H9 (cell line): ENCODE measurements at regions not wholly inside any gene's neighbourhood (a gene's known extent, or its start where the extent isn't known, plus 50 kb on each side); places are given as distances from the start of the nearest gene placed in this dataset.

Source experiments
- DNase-seq: peaks from one replicate; pipeline ENCODE4 v3.0.0-alpha.2; 2017
- H2AFZ ChIP-seq: one replicate; pipeline ENCODE4 v1.6.1; 2013; ENCODE audit warnings: mild to moderate bottlenecking, low read length, control low read depth, moderate library complexity
- H2AK5ac ChIP-seq: 2 replicates; pipeline ENCODE4 v1.6.1; 2013; ENCODE audit warnings: low read length, control low read depth, mixed read lengths; ENCODE audit not compliant: insufficient read length
- H2BK120ac ChIP-seq: one replicate; pipeline ENCODE4 v1.6.1; 2013; ENCODE audit warnings: low read depth, mild to moderate bottlenecking, low read length, control low read depth, inconsistent platforms; ENCODE audit not compliant: poor library complexity, severe bottlenecking
- H2BK12ac ChIP-seq: 2 replicates; pipeline ENCODE4 v1.6.1; 2013; ENCODE audit warnings: low read length, control low read depth, mixed read lengths, low read depth; ENCODE audit not compliant: insufficient read length
- H2BK15ac ChIP-seq: 2 replicates; pipeline ENCODE4 v1.6.1; 2013; ENCODE audit warnings: low read depth, low read length, control low read depth
- H2BK20ac ChIP-seq: one replicate; pipeline ENCODE4 v1.6.1; 2013; ENCODE audit warnings: low read depth, mild to moderate bottlenecking, low read length, control low read depth, inconsistent platforms; ENCODE audit not compliant: poor library complexity, severe bottlenecking
- H2BK5ac ChIP-seq: 2 replicates; pipeline ENCODE4 v1.6.1; 2013; ENCODE audit warnings: low read length, control low read depth, mixed read lengths; ENCODE audit not compliant: insufficient read length
- H3K14ac ChIP-seq: 2 replicates; pipeline ENCODE4 v1.6.1; 2013; ENCODE audit warnings: low read length, control low read depth; ENCODE audit not compliant: insufficient read depth
- H3K18ac ChIP-seq: 2 replicates; pipeline ENCODE4 v1.6.1; 2013; ENCODE audit warnings: low read depth, mild to moderate bottlenecking, mixed read lengths, low read length, control low read depth; ENCODE audit not compliant: insufficient read length
- H3K23ac ChIP-seq: 2 replicates; pipeline ENCODE4 v1.6.1; 2013; ENCODE audit warnings: low read length, control low read depth, mixed read lengths, low read depth; ENCODE audit not compliant: insufficient read length
- H3K23me2 ChIP-seq: 2 replicates; pipeline ENCODE4 v1.6.1; 2013; ENCODE audit warnings: low read depth, mild to moderate bottlenecking, mixed read lengths, low read length, control low read depth; ENCODE audit not compliant: insufficient read length, poor library complexity, severe bottlenecking
- H3K27ac ChIP-seq: 2 replicates; pipeline ENCODE4 v1.5.1; 2013; ENCODE audit warnings: low read length, control low read depth, mixed read lengths, low read depth; ENCODE audit not compliant: insufficient read length
- H3K27me3 ChIP-seq: 2 replicates; pipeline ENCODE4 v1.6.1; 2013; ENCODE audit warnings: low read length, control low read depth, inconsistent platforms; ENCODE audit not compliant: insufficient read depth
- H3K4ac ChIP-seq: 2 replicates; pipeline ENCODE4 v1.6.1; 2013; ENCODE audit warnings: low read depth, mild to moderate bottlenecking, control low read depth, inconsistent platforms, low read length, moderate library complexity
- H3K4me1 ChIP-seq: 2 replicates; pipeline ENCODE4 v1.6.1; 2013; ENCODE audit warnings: low read length, control low read depth, inconsistent platforms; ENCODE audit not compliant: insufficient read depth
- H3K4me2 ChIP-seq: 2 replicates; pipeline ENCODE4 v1.6.1; 2013; ENCODE audit warnings: low read length, control low read depth, mixed read lengths; ENCODE audit not compliant: insufficient read length, insufficient read depth
- H3K56ac ChIP-seq: 2 replicates; pipeline ENCODE4 v1.6.1; 2013; ENCODE audit warnings: low read depth, mild to moderate bottlenecking, mixed read lengths, low read length, control low read depth; ENCODE audit not compliant: insufficient read length
- H3K79me1 ChIP-seq: 2 replicates; pipeline ENCODE4 v1.6.1; 2013; ENCODE audit warnings: low read depth, mild to moderate bottlenecking, moderate library complexity, low read length, control low read depth, inconsistent platforms; ENCODE audit not compliant: insufficient read depth, poor library complexity, severe bottlenecking
- H3K79me2 ChIP-seq: 2 replicates; pipeline ENCODE4 v1.6.1; 2013; ENCODE audit warnings: low read length, control low read depth, inconsistent platforms; ENCODE audit not compliant: insufficient read depth
- H3K9ac ChIP-seq: 2 replicates; pipeline ENCODE4 v1.6.1; 2013; ENCODE audit warnings: low read length, control low read depth, mixed read lengths; ENCODE audit not compliant: insufficient read length; ENCODE audit errors: extremely low read depth
- H3K9me3 ChIP-seq: one replicate; pipeline ENCODE4 v1.6.1; 2013; ENCODE audit warnings: low read depth, low read length, inconsistent platforms; ENCODE audit not compliant: control insufficient read depth
- H3T11ph ChIP-seq: one replicate; pipeline ENCODE4 v1.6.1; 2013; ENCODE audit warnings: mild to moderate bottlenecking, low read length, control low read depth, inconsistent platforms
- H4K20me1 ChIP-seq: one replicate; pipeline ENCODE4 v1.6.1; 2013; ENCODE audit not compliant: control insufficient read depth, insufficient read length, insufficient read depth
- H4K5ac ChIP-seq: 2 replicates; pipeline ENCODE4 v1.6.1; 2013; ENCODE audit warnings: low read depth, mild to moderate bottlenecking, mixed read lengths, low read length, control low read depth; ENCODE audit not compliant: insufficient read length
- H4K8ac ChIP-seq: replicated peaks from 2 replicates; pipeline ENCODE4 v1.6.1; 2013; ENCODE audit warnings: low read length, control low read depth, mixed read lengths, low read depth; ENCODE audit not compliant: insufficient read length
- H4K91ac ChIP-seq: 2 replicates; pipeline ENCODE4 v1.6.1; 2013; ENCODE audit warnings: low read depth, mild to moderate bottlenecking, moderate library complexity, mixed read lengths, low read length, control low read depth; ENCODE audit not compliant: insufficient read length
- H3K27ac Mint-ChIP-seq, 3 experiments: 2 replicates in 2 of 3; 3 replicates in 1 of 3; pipeline ENCODE4 v1.8.0; 2020 to 2021; ENCODE audit warnings: mixed read lengths in 3 of 3, mild to moderate bottlenecking in 1 of 3, moderate library complexity in 1 of 3
- H3K27me3 Mint-ChIP-seq: 2 replicates; pipeline ENCODE4 v1.8.0; 2021; ENCODE audit warnings: low read depth, mild to moderate bottlenecking, moderate library complexity, mixed read lengths
- H3K36me3 Mint-ChIP-seq, 3 experiments: 2 replicates in 2 of 3; 3 replicates in 1 of 3; pipeline ENCODE4 v1.8.0; 2020 to 2021; ENCODE audit warnings: low read depth in 3 of 3, mixed read lengths in 3 of 3; ENCODE audit not compliant: insufficient read depth in 1 of 3
- H3K4me1 Mint-ChIP-seq, 2 experiments: 2 replicates each; pipeline ENCODE4 v1.8.0; 2020; ENCODE audit warnings: mixed read lengths in 2 of 2
- H3K4me3 Mint-ChIP-seq, 2 experiments: 2 replicates in 1 of 2; 3 replicates in 1 of 2; pipeline ENCODE4 v1.8.0; 2020 to 2021; ENCODE audit warnings: mild to moderate bottlenecking in 2 of 2, mixed read lengths in 2 of 2, moderate library complexity in 1 of 2
- H3K9me3 Mint-ChIP-seq, 2 experiments: 2 replicates in 1 of 2; 3 replicates in 1 of 2; pipeline ENCODE4 v1.8.0; 2020; ENCODE audit warnings: mild to moderate bottlenecking in 2 of 2, mixed read lengths in 2 of 2, moderate library complexity in 1 of 2
- CTCF ChIP-seq: fragments of 200-600 bp; sonication (generic); conservative IDR thresholded peaks from 3 replicates; pipeline ENCODE4 v1.8.0; 2021; ENCODE audit warnings: antibody characterized with exemption, mild to moderate bottlenecking
- WGBS: extraction: QIAGEN DNeasy Blood & Tissue Kit; methylation state at CpG from one replicate; pipeline ENCODE4 v1.1.7; 2013; ENCODE audit warnings: missing lambda C conversion rate, low lambda C conversion rate, mixed read lengths; ENCODE audit not compliant: insufficient read length; ENCODE audit errors: extremely low coverage; 5-methylcytosine and 5-hydroxymethylcytosine counted together

- Histone ChIP-seq H3K56ac (no peak overlapping the region), H2AK5ac (no peak overlapping the region), H3K4ac (no peak overlapping the region), H2BK12ac (no peak overlapping the region), H4K91ac (no peak overlapping the region), H3K79me2 (no peaks in the 10 kb centered on the region), H3K27ac (no peak overlapping the region), H3K14ac (no peak overlapping the region), H3K4me2 (no peak overlapping the region), H3K4me1 (peaks cover 3% of the 10 kb centered on the region; the same call in 1 of the 2 replicates), H3K27me3 (no peaks in the 10 kb centered on the region; the same call in 1 of the 2 replicates), H4K8ac (no peak overlapping the region), H2AFZ (no peak overlapping the region), H3T11ph (no peak overlapping the region), H3K23ac (no peak overlapping the region), H2BK120ac (no peak overlapping the region), H2BK15ac (no peak overlapping the region), H3K9me3 (no peaks in the 10 kb centered on the region), H4K5ac (no peak overlapping the region), H3K79me1 (no peaks in the 10 kb centered on the region), H2BK20ac (no peak overlapping the region), H4K20me1 (no peaks in the 10 kb centered on the region), H3K18ac (no peak overlapping the region), H3K23me2 (no peaks in the 10 kb centered on the region), H2BK5ac (no peak overlapping the region), H3K9ac (no peak overlapping the region)
- WGBS, result no CpG with 5 or more reads among the region's 1 CpG
- peaks cover 7 to 8% of the 10 kb centered on the region in 2 experiments; a peak in 3 of 4 replicates for H3K4me1 Mint-ChIP-seq
- H3K27ac Mint-ChIP-seq, result no peak overlapping the region
- H3K27me3 Mint-ChIP-seq, result no peaks in the 10 kb centered on the region
- no peaks in the 10 kb centered on the region for H3K9me3 Mint-ChIP-seq
- H3K36me3 Mint-ChIP-seq, result no peaks in the 10 kb centered on the region
- no peak for DNase-seq
- TF ChIP-seq CTCF, result no peak
- H3K4me3 Mint-ChIP-seq, result no peak overlapping the region
Observed at GRCh38 chr7:108722561-108722960, 152.9 kb downstream of the DNAJB9 start.
